ENCODE measurements at regions not wholly inside any gene's neighbourhood (a gene's known extent, or its start where the extent isn't known, plus 50 kb on each side); places are given as distances from the start of the nearest gene placed in this dataset.
"Not testable (repeated sequence)": the region's sequence is repeated elsewhere in the genome, so short reads cannot be mapped to it uniquely, and the experiment has no call there.

DNA sequence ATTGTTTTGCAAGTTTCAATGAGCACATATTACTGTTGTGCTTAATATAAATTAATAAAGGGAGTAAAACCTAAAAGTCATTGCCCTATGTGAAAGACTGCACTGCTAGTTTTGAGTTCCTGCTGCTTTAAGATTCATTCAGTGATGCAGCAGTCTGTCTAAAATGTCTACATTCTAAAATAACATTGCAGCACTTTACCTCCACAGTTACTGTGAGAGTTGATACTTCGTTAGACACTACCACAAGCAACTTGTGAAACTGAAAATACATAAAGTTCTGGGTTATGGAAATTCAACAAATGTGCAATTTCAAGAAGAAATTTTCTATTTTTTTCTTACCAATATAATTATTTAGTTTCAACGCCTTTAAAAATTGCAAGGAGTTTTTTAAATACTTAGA is 1175.2 kb upstream of the DIAPH2 start:
- CTCF ChIA-PET: no interaction called here
- no peak for TF ChIP-seq FOXM1 (IDR thresholded peaks at IDR 0.05; ENCODE audit: borderline replicate concordance)
- no peak for TF ChIP-seq HDGF (IDR thresholded peaks at IDR 0.05; ENCODE audit: borderline replicate concordance)
- TF ChIP-seq ELF4 (IDR thresholded peaks at IDR 0.05): no peak
- no peak for TF ChIP-seq CTBP1 (IDR thresholded peaks at IDR 0.05; ENCODE audit: borderline replicate concordance)
- TF ChIP-seq LEF1 (IDR thresholded peaks at IDR 0.05; ENCODE audit: borderline replicate concordance): no peak
- TF ChIP-seq, protein P1, sequence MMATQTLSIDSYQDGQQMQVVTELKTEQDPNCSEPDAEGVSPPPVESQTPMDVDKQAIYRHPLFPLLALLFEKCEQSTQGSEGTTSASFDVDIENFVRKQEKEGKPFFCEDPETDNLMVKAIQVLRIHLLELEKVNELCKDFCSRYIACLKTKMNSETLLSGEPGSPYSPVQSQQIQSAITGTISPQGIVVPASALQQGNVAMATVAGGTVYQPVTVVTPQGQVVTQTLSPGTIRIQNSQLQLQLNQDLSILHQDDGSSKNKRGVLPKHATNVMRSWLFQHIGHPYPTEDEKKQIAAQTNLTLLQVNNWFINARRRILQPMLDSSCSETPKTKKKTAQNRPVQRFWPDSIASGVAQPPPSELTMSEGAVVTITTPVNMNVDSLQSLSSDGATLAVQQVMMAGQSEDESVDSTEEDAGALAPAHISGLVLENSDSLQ (IDR thresholded peaks at IDR 0.05): no peak
- no peak for TF ChIP-seq TARDBP (IDR thresholded peaks at IDR 0.05)
- no peak for TF ChIP-seq SUZ12 (IDR thresholded peaks at IDR 0.05)
- TF ChIP-seq NFRKB (IDR thresholded peaks at IDR 0.05): no peak
- TF ChIP-seq SP1 (IDR thresholded peaks at IDR 0.05): no peak
- TF ChIP-seq ARNT (IDR thresholded peaks at IDR 0.05): no peak
- no peak for TF ChIP-seq FOXA1 (IDR thresholded peaks at IDR 0.05)
- no peak for TF ChIP-seq BHLHE40 (IDR thresholded peaks at IDR 0.05; ENCODE audit: borderline replicate concordance)
- TF ChIP-seq L3MBTL2 (conservative IDR thresholded peaks at IDR 0.05): no peak
- TF ChIP-seq FOXK2 (IDR thresholded peaks at IDR 0.05): no peak
- TF ChIP-seq ZNF384 (IDR thresholded peaks at IDR 0.05): no peak
- POLR2A ChIA-PET: no interaction called here
- DNase-seq (ENCODE audit: extremely low spot score): no peak

DNA sequence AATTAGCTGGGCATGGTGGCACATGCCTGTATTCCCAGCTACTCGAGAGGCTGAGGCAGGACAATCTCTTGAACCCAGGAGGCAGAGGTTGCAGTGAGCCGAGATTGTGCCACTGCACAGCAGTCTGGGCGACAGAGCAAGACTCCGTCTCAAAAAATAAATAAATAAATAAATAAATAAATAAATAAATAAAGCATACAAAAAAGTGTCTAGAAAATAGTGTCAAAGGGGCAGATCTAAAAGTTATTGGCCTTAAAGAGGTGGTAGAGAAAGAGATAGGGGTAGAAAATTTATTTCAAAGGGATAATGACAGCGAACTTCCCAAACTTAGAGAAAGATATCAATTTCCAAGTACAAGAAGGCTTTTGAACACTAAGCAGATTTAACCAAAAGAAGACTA is 1160.6 kb upstream of the DIAPH2 start:
- CTCF ChIA-PET; DNase-seq (ENCODE audit: extremely low spot score); POLR2A ChIA-PET: not testable (repeated sequence)

DNA sequence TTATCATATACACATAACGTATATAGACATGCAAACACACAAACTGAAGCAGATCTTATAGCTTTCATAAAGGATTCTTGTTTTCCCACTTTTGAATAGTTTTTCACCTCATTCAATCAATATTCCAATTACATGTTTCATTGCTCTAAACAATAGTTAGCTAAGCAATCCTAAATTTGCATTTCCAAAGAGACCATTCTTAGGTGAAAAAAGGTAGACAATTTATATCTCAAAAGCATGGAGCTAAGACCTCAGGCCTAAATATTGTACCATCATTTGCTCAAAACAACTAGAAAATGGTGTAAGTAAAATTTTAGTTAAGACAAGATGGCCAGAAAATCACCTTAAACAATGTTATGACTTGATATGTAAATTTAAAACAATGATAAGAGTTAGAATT is 1148.5 kb upstream of the DIAPH2 start:
- DNase-seq (ENCODE audit: extremely low spot score): no peak
- POLR2A ChIA-PET: no interaction called here
- CTCF ChIA-PET: no interaction called here
- no peak for TF ChIP-seq CTBP1 (IDR thresholded peaks at IDR 0.05; ENCODE audit: borderline replicate concordance)
- no peak for TF ChIP-seq ELF4 (IDR thresholded peaks at IDR 0.05)
- TF ChIP-seq BHLHE40 (IDR thresholded peaks at IDR 0.05; ENCODE audit: borderline replicate concordance): no peak
- TF ChIP-seq L3MBTL2 (conservative IDR thresholded peaks at IDR 0.05): no peak
- no peak for TF ChIP-seq SP1 (IDR thresholded peaks at IDR 0.05)
- TF ChIP-seq NFRKB (IDR thresholded peaks at IDR 0.05): no peak
- TF ChIP-seq TARDBP (IDR thresholded peaks at IDR 0.05): no peak
- no peak for TF ChIP-seq FOXK2 (IDR thresholded peaks at IDR 0.05)
- TF ChIP-seq, protein P1 (IDR thresholded peaks at IDR 0.05): no peak
- TF ChIP-seq FOXA1 (IDR thresholded peaks at IDR 0.05): no peak

DNA sequence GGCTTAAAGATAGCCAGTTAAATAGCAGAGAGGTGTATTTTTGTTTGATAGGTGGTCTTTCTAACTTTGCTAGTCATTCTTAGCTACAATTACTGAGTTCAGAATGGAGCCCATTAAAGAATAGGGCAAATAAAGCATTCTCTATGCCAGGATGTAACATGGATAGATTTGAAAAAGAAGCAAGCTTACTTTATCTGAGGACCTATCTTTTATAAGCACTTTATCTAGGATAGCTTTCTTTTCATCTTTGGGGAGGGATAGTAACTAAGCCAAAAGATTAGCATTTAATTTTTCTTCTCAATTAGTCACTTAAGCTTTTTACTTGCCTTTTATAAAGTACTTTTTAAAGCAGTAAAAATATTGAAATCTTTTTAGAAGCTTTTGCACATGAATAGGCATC is 1148.0 kb upstream of the DIAPH2 start:
- CTCF ChIA-PET: no interaction called here
- POLR2A ChIA-PET: no interaction called here
- TF ChIP-seq BHLHE40 (IDR thresholded peaks at IDR 0.05; ENCODE audit: borderline replicate concordance): no peak
- no peak for DNase-seq (ENCODE audit: extremely low spot score)

DNA sequence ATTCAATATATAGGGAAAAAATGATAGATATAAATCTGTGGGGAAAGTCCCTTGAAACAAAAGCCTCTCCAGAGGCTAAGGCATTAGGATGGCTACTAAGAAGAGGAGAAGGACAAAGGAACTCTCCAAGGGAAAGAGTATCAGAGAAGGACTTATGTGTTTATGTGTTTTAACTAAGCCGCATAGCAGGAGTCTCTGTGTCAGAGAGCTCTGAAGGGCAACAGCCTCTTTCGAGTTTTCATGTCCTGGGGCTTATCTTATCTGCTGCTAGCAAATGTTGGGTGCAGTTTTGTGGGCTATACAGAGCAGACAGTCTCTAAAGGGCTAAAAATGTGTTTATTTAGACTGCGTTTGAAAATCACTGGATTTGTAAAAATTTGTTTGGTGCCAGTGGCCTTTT is 1145.6 kb upstream of the DIAPH2 start:
- POLR2A ChIA-PET: no interaction called here
- no peak for DNase-seq (ENCODE audit: extremely low spot score)
- TF ChIP-seq, protein P1 (IDR thresholded peaks at IDR 0.05): no peak
- TF ChIP-seq ARNT (IDR thresholded peaks at IDR 0.05): no peak
- TF ChIP-seq TARDBP (IDR thresholded peaks at IDR 0.05): no peak
- TF ChIP-seq SP1 (IDR thresholded peaks at IDR 0.05): no peak
- TF ChIP-seq L3MBTL2 (conservative IDR thresholded peaks at IDR 0.05): no peak
- no peak for TF ChIP-seq NFRKB (IDR thresholded peaks at IDR 0.05)
- no peak for TF ChIP-seq ZNF384 (IDR thresholded peaks at IDR 0.05)
- TF ChIP-seq FOXM1 (IDR thresholded peaks at IDR 0.05; ENCODE audit: borderline replicate concordance): no peak
- TF ChIP-seq SUZ12 (IDR thresholded peaks at IDR 0.05): no peak
- CTCF ChIA-PET: no interaction called here

DNA sequence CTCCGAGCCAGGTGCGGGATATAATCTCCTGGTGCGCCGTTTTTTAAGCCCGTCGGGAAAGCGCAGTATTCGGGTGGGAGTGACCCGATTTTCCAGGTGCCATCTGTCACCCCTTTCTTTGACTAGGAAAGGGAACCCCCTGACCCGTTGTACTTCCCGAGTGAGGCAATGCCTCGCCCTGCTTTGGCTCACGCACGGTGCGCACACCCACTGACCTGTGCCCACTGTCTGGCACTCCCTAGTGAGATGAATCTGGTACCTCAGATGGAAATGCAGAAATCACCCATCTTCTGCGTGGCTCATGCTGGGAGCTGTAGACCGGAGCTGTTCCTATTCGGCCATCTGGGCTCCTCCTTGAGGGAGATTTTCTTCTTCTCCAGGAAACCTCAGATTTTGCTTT is 1135.1 kb upstream of the DIAPH2 start:
- POLR2A ChIA-PET; CTCF ChIA-PET; DNase-seq (ENCODE audit: extremely low spot score): not testable (repeated sequence)

DNA sequence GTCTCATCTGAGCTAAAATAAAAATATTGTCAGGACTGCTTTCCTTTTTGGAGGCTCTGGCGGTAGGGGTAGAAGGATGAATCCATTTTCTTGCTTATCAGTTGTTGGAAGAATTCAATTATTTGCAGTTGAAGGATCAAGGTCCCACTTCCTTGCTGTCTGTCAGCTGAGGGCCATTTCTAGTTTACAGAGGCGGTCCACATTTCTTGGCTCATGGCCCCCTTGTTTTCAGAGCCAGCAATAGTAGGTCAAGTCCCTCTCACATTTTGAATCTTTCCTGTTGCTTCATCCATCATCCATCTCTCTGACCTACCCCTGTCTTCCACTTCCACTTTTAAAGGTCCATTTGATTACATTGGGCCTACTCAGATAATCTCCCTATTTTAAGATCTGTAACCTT is 1099.3 kb upstream of the DIAPH2 start:
- ChIA-PET POLR2A (no interaction called here), CTCF (no interaction called here)
- TF ChIP-seq BHLHE40 (IDR thresholded peaks at IDR 0.05; ENCODE audit: borderline replicate concordance) (no peak), HDGF (IDR thresholded peaks at IDR 0.05; ENCODE audit: borderline replicate concordance) (no peak)
- DNase-seq (ENCODE audit: extremely low spot score): no peak

DNA sequence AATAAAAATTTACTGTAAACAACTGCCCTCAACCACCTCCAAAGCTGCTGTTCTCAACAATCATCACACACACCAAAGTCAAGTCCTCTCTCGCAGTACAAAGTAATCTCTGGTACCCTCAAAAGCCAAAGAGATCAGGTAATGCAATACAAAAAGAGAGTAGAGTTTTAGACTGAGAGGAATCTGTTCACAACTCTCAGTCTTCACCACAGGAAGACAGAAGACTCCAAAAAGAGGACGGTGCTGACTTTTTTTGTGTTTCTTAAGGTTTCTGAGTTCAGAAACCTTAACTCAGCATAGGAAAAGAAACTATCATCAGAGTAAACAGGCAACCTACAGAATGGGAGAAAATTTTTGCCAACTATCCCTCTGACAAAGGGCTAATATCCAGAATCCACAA is 1072.3 kb upstream of the DIAPH2 start:
- ChIA-PET POLR2A (no interaction called here), CTCF (no interaction called here)
- TF ChIP-seq CTBP1 (IDR thresholded peaks at IDR 0.05; ENCODE audit: borderline replicate concordance) (no peak), HDGF (IDR thresholded peaks at IDR 0.05; ENCODE audit: borderline replicate concordance) (no peak), ARNT (IDR thresholded peaks at IDR 0.05) (no peak), LEF1 (IDR thresholded peaks at IDR 0.05; ENCODE audit: borderline replicate concordance) (no peak), L3MBTL2 (conservative IDR thresholded peaks at IDR 0.05) (no peak), TARDBP (IDR thresholded peaks at IDR 0.05) (no peak), FOXK2 (IDR thresholded peaks at IDR 0.05) (no peak), NFRKB (IDR thresholded peaks at IDR 0.05) (no peak), ZNF384 (IDR thresholded peaks at IDR 0.05) (no peak), SUZ12 (IDR thresholded peaks at IDR 0.05) (no peak), FOXM1 (IDR thresholded peaks at IDR 0.05; ENCODE audit: borderline replicate concordance) (no peak), SP1 (IDR thresholded peaks at IDR 0.05) (no peak)
- TF ChIP-seq, protein P1 (IDR thresholded peaks at IDR 0.05): no peak
- no peak for DNase-seq (ENCODE audit: extremely low spot score)
